CD4-positive, alpha-beta memory T cell (primary cell): ENCODE measurements at regions not wholly inside any gene's neighbourhood (a gene's known extent, or its start where the extent isn't known, plus 50 kb on each side); places are given as distances from the start of the nearest gene placed in this dataset.
"Not testable (repeated sequence)": the region's sequence is repeated elsewhere in the genome, so short reads cannot be mapped to it uniquely, and the experiment has no call there.

Experiments
- CTCF ChIA-PET: fragments of 350-600 bp; sonication (Branson Sonifier 250); formaldehyde crosslinking; loops from one replicate; lab custom pipeline; 2021; ENCODE audit warnings: inconsistent platforms; ENCODE audit not compliant: partially characterized antibody; lab: Charles Lee
- POLR2A ChIA-PET: fragments of 350-600 bp; sonication (Branson Sonifier 250); formaldehyde crosslinking; loops from one replicate; lab custom pipeline; 2021; ENCODE audit not compliant: partially characterized antibody; lab: Charles Lee
- DNase-seq, 5 donors: peaks; one replicate each; pipeline versions ENCODE4 v3.0.0 to v3.0.0-alpha.2; 2020 to 2022; ENCODE audit warnings: mixed read lengths in 1 of 5
- H3K27ac ChIP-seq: one replicate; pipeline ENCODE4 v1.7.0; 2013; ENCODE audit warnings: low read depth, low read length
- H3K27me3 ChIP-seq: 2 replicates; pipeline ENCODE4 v1.7.0; 2013; ENCODE audit warnings: mild to moderate bottlenecking, low read length, moderate library complexity; ENCODE audit not compliant: insufficient read depth
- H3K36me3 ChIP-seq: 2 replicates; pipeline ENCODE4 v1.7.0; 2013; ENCODE audit warnings: mild to moderate bottlenecking, low read length, moderate library complexity; ENCODE audit not compliant: insufficient read depth
- H3K4me1 ChIP-seq: 2 replicates; pipeline ENCODE4 v1.7.0; 2013; ENCODE audit warnings: mild to moderate bottlenecking, low read length, moderate library complexity; ENCODE audit not compliant: insufficient read depth
- H3K4me3 ChIP-seq, 2 donors: one replicate each; pipeline ENCODE4 v1.7.0; 2013; ENCODE audit warnings: low read length in 2 of 2, mild to moderate bottlenecking in 1 of 2
- H3K9me3 ChIP-seq, 2 donors: one replicate each; pipeline ENCODE4 v1.7.0; 2013; ENCODE audit warnings: low read length in 2 of 2, control low read depth in 1 of 2; ENCODE audit not compliant: control insufficient read depth in 1 of 2
- H3K27ac Mint-ChIP-seq, 7 donors: one replicate each; pipeline ENCODE4 v1.8.0; 2020 to 2021; ENCODE audit warnings: mixed read lengths in 7 of 7, mild to moderate bottlenecking in 6 of 7, inconsistent platforms in 3 of 7, moderate library complexity in 3 of 7
- H3K27me3 Mint-ChIP-seq, 2 donors: one replicate each; pipeline ENCODE4 v1.8.0; 2020 to 2021; ENCODE audit warnings: mixed read lengths in 2 of 2
- H3K36me3 Mint-ChIP-seq, 2 donors: one replicate each; pipeline ENCODE4 v1.8.0; 2020 to 2021; ENCODE audit warnings: mixed read lengths in 2 of 2, inconsistent platforms in 1 of 2, mild to moderate bottlenecking in 1 of 2
- H3K4me1 Mint-ChIP-seq, 4 donors: one replicate each; pipeline ENCODE4 v1.8.0; 2020 to 2021; ENCODE audit warnings: mixed read lengths in 4 of 4, mild to moderate bottlenecking in 1 of 4
- H3K4me3 Mint-ChIP-seq, 8 donors: one replicate each; pipeline ENCODE4 v1.8.0; 2020 to 2021; ENCODE audit warnings: mixed read lengths in 8 of 8, mild to moderate bottlenecking in 7 of 8, moderate library complexity in 6 of 8, inconsistent platforms in 3 of 8
- H3K9me3 Mint-ChIP-seq, 8 donors: one replicate each; pipeline ENCODE4 v1.8.0; 2020 to 2021; ENCODE audit warnings: mixed read lengths in 8 of 8, mild to moderate bottlenecking in 5 of 8, inconsistent platforms in 3 of 8, moderate library complexity in 1 of 8
- intact Hi-C: fragments of 100-400 bp; cut with micrococcal nuclease; formaldehyde crosslinking; loops from one replicate; pipeline ENCODE4 v1.15.1; 2023

GRCh38 chr9:2545881-2546490 lies 75.6 kb upstream of the VLDLR start:
- Mint-ChIP-seq H3K9me3 (peaks cover 0 to 12% (median 3%) of the 10 kb centered on the region in 8 donors), H3K4me1 (no peaks in the 10 kb centered on the region), H3K4me3 (no peak overlapping the region), H3K27me3 (peaks cover 1 to 6% of the 10 kb centered on the region in 2 donors), H3K36me3 (no peaks in the 10 kb centered on the region), H3K27ac (no peak overlapping the region)
- intact Hi-C loops, result no loop called here
- Histone ChIP-seq H3K27me3 (no peaks in the 10 kb centered on the region), H3K4me3 (no peak overlapping the region), H3K27ac (no peak overlapping the region), H3K9me3 (no peaks in the 10 kb centered on the region), H3K36me3 (no peaks in the 10 kb centered on the region), H3K4me1 (no peaks in the 10 kb centered on the region)
- CTCF ChIA-PET, result no interaction called here
- no peak for DNase-seq
- POLR2A ChIA-PET, result no interaction called here

- peaks cover 0 to 10% (median 5%) of the 10 kb centered on the region in 8 donors for H3K9me3 Mint-ChIP-seq
- H3K27ac ChIP-seq, CTCF ChIA-PET, H3K4me1 ChIP-seq, H3K9me3 ChIP-seq, H3K4me3 Mint-ChIP-seq, H3K27me3 ChIP-seq, H3K36me3 ChIP-seq, POLR2A ChIA-PET, H3K4me1 Mint-ChIP-seq, DNase-seq, H3K36me3 Mint-ChIP-seq, H3K4me3 ChIP-seq, H3K27me3 Mint-ChIP-seq, intact Hi-C loops, H3K27ac Mint-ChIP-seq: not testable (repeated sequence)
Measured at GRCh38 chr9:2555899-2556600, 65.5 kb upstream of the VLDLR start.

GRCh38 chr9:2557693-2558092 lies 63.9 kb upstream of the VLDLR start:
- ChIA-PET CTCF (no interaction called here), POLR2A (no interaction called here)
- H3K27me3 ChIP-seq, result no peaks in the 10 kb centered on the region
- Mint-ChIP-seq H3K9me3 (peaks cover 0 to 14% (median 5%) of the 10 kb centered on the region in 8 donors), H3K4me1 (no peaks in the 10 kb centered on the region), H3K27ac (no peak overlapping the region), H3K27me3 (peaks cover 0 to 1% of the 10 kb centered on the region in 2 donors), H3K4me3 (no peak overlapping the region), H3K36me3 (no peaks in the 10 kb centered on the region)
- no peaks in the 10 kb centered on the region for H3K36me3 ChIP-seq
- no peak overlapping the region for H3K4me3 ChIP-seq
- no peak overlapping the region for H3K27ac ChIP-seq
- no peaks in the 10 kb centered on the region for H3K9me3 ChIP-seq
- intact Hi-C loops, result no loop called here
- no peaks in the 10 kb centered on the region for H3K4me1 ChIP-seq
- no peak for DNase-seq

GRCh38 chr9:2559192-2560152 lies 62.1 kb upstream of the VLDLR start:
- H3K9me3 ChIP-seq, result no peaks in the 10 kb centered on the region
- H3K4me1 ChIP-seq, result no peaks in the 10 kb centered on the region
- ChIA-PET POLR2A (no interaction called here), CTCF (no interaction called here)
- DNase-seq, result no peak
- no peak overlapping the region for H3K4me3 ChIP-seq
- Mint-ChIP-seq H3K4me3 (no peak overlapping the region), H3K9me3 (peaks cover 0 to 14% (median 5%) of the 10 kb centered on the region in 8 donors), H3K4me1 (no peaks in the 10 kb centered on the region), H3K27ac (no peak overlapping the region), H3K27me3 (peaks cover 0 to 1% of the 10 kb centered on the region in 2 donors), H3K36me3 (no peaks in the 10 kb centered on the region)
- no peak overlapping the region for H3K27ac ChIP-seq
- no peaks in the 10 kb centered on the region for H3K27me3 ChIP-seq
- intact Hi-C loops, result no loop called here
- no peaks in the 10 kb centered on the region for H3K36me3 ChIP-seq

- Mint-ChIP-seq H3K4me1 (no peaks in the 10 kb centered on the region), H3K27me3 (peaks cover 0 to 1% of the 10 kb centered on the region in 2 donors), H3K27ac (no peak overlapping the region), H3K4me3 (no peak overlapping the region), H3K9me3 (peaks cover 0 to 14% (median 5%) of the 10 kb centered on the region in 8 donors), H3K36me3 (no peaks in the 10 kb centered on the region)
- Histone ChIP-seq H3K9me3 (no peaks in the 10 kb centered on the region), H3K27me3 (no peaks in the 10 kb centered on the region), H3K4me3 (no peak overlapping the region), H3K36me3 (no peaks in the 10 kb centered on the region), H3K27ac (no peak overlapping the region), H3K4me1 (no peaks in the 10 kb centered on the region)
- intact Hi-C loops, result no loop called here
- ChIA-PET CTCF (no interaction called here), POLR2A (no interaction called here)
- DNase-seq, result no peak
Measured at GRCh38 chr9:2560180-2560579, 61.4 kb upstream of the VLDLR start.

GRCh38 chr9:2565676-2566340 lies 55.8 kb upstream of the VLDLR start:
- H3K36me3 ChIP-seq, result no peaks in the 10 kb centered on the region
- no peaks in the 10 kb centered on the region for H3K27me3 Mint-ChIP-seq
- H3K27me3 ChIP-seq, result no peaks in the 10 kb centered on the region
- H3K4me3 ChIP-seq, result no peak overlapping the region
- ChIA-PET CTCF (no interaction called here), POLR2A (no interaction called here)
- H3K4me1 ChIP-seq, result no peaks in the 10 kb centered on the region
- no peak overlapping the region for H3K27ac Mint-ChIP-seq
- H3K4me1 Mint-ChIP-seq, result no peaks in the 10 kb centered on the region
- DNase-seq, result no peak
- no peak overlapping the region for H3K4me3 Mint-ChIP-seq
- intact Hi-C loops, result no loop called here
- no peak overlapping the region for H3K27ac ChIP-seq
- H3K9me3 Mint-ChIP-seq, result peaks cover 0 to 7% (median 0%) of the 10 kb centered on the region in 8 donors
- no peaks in the 10 kb centered on the region for H3K9me3 ChIP-seq
- no peaks in the 10 kb centered on the region for H3K36me3 Mint-ChIP-seq

GRCh38 chr9:2567922-2568321 lies 53.7 kb upstream of the VLDLR start:
- Histone ChIP-seq H3K4me3 (no peak overlapping the region), H3K27me3 (no peaks in the 10 kb centered on the region), H3K36me3 (no peaks in the 10 kb centered on the region), H3K9me3 (no peaks in the 10 kb centered on the region), H3K27ac (no peak overlapping the region), H3K4me1 (no peaks in the 10 kb centered on the region)
- H3K9me3 Mint-ChIP-seq, result peaks cover 0 to 4% (median 0%) of the 10 kb centered on the region in 8 donors
- ChIA-PET CTCF (no interaction called here), POLR2A (no interaction called here)
- no peaks in the 10 kb centered on the region for H3K27me3 Mint-ChIP-seq
- no peak overlapping the region for H3K4me3 Mint-ChIP-seq
- intact Hi-C loops, result no loop called here
- H3K36me3 Mint-ChIP-seq, result no peaks in the 10 kb centered on the region
- H3K4me1 Mint-ChIP-seq, result no peaks in the 10 kb centered on the region
- DNase-seq, result no peak
- no peak overlapping the region for H3K27ac Mint-ChIP-seq
